ENCODE measurements at regions not wholly inside any gene's neighbourhood (a gene's known extent, or its start where the extent isn't known, plus 50 kb on each side); places are given as distances from the start of the nearest gene placed in this dataset.

- DNase-seq (ENCODE audit: low spot score) = no peak
Observed at GRCh38 chr2:217299590-217299989, 439.7 kb upstream of the TNP1 start.

- no peak for DNase-seq (ENCODE audit: low spot score)
Observed at GRCh38 chr2:217297096-217297495, 437.2 kb upstream of the TNP1 start.

- no peak for DNase-seq (ENCODE audit: low spot score)
Observed at GRCh38 chr2:217294818-217295217, 435.0 kb upstream of the TNP1 start.

GRCh38 chr2:217294211-217294610 is 434.3 kb upstream of the TNP1 start:
- DNase-seq (ENCODE audit: low spot score) = no peak

- DNase-seq (ENCODE audit: low spot score) = no peak
Observed at GRCh38 chr2:217293607-217294006, 433.7 kb upstream of the TNP1 start.

- no peak for DNase-seq (ENCODE audit: low spot score)
Observed at GRCh38 chr2:217293046-217293445, 433.2 kb upstream of the TNP1 start.

- DNase-seq (ENCODE audit: low spot score) = no peak
Observed at GRCh38 chr2:217291259-217291658, 431.4 kb upstream of the TNP1 start.

GRCh38 chr2:217290467-217290866 is 430.6 kb upstream of the TNP1 start:
- DNase-seq (ENCODE audit: low spot score) = no peak

- DNase-seq (ENCODE audit: low spot score) = no peak
Observed at GRCh38 chr2:217289907-217290280, 430.0 kb upstream of the TNP1 start.

GRCh38 chr2:217289177-217289906 is 429.5 kb upstream of the TNP1 start:
- DNase-seq (ENCODE audit: low spot score) = no peak

GRCh38 chr2:217288472-217289063 is 428.7 kb upstream of the TNP1 start:
- no peak for DNase-seq (ENCODE audit: low spot score)

GRCh38 chr2:217286833-217287232 is 427.0 kb upstream of the TNP1 start:
- DNase-seq (ENCODE audit: low spot score) = no peak

- no peak for DNase-seq (ENCODE audit: low spot score)
Observed at GRCh38 chr2:217285926-217286325, 426.1 kb upstream of the TNP1 start.

- DNase-seq (ENCODE audit: low spot score) = no peak
Observed at GRCh38 chr2:217283460-217283859, 423.6 kb upstream of the TNP1 start.

GRCh38 chr2:217282531-217282930 is 422.7 kb upstream of the TNP1 start:
- no peak for DNase-seq (ENCODE audit: low spot score)

- no peak for DNase-seq (ENCODE audit: low spot score)
Observed at GRCh38 chr2:217279556-217279955, 419.7 kb upstream of the TNP1 start.

GRCh38 chr2:217279140-217279539 is 419.3 kb upstream of the TNP1 start:
- no peak for DNase-seq (ENCODE audit: low spot score)

- DNase-seq (ENCODE audit: low spot score) = no peak
Observed at GRCh38 chr2:217277646-217278398, 418.0 kb upstream of the TNP1 start.

GRCh38 chr2:217276433-217276832 is 416.6 kb upstream of the TNP1 start:
- no peak for DNase-seq (ENCODE audit: low spot score)

GRCh38 chr2:217275091-217275490 is 415.2 kb upstream of the TNP1 start:
- no peak for DNase-seq (ENCODE audit: low spot score)

GRCh38 chr2:217274578-217274977 is 414.7 kb upstream of the TNP1 start:
- no peak for DNase-seq (ENCODE audit: low spot score)

- no peak for DNase-seq (ENCODE audit: low spot score)
Observed at GRCh38 chr2:217273851-217274250, 414.0 kb upstream of the TNP1 start.

GRCh38 chr2:217273162-217273561 is 413.3 kb upstream of the TNP1 start:
- no peak for DNase-seq (ENCODE audit: low spot score)

All from activated CD4-positive, alpha-beta T cell treated with anti-CD3 and anti-CD28 coated beads, Interleukin-2, Interleukin-4, amounts not matched to agents 100 ng/mL and 50 ng/mL, durations not matched to agents 16 hours and 8 hours (primary cell).